ENCODE measurements at regions not wholly inside any gene's neighbourhood (a gene's known extent, or its start where the extent isn't known, plus 50 kb on each side); places are given as distances from the start of the nearest gene placed in this dataset.

- ATAC-seq (ENCODE audit: insufficient read depth, low read depth) (peak; percentile 93), DNase-seq (peak; percentile 47)
- Histone ChIP-seq H3K9me3 (ENCODE audit: insufficient read depth, low read length, severe bottlenecking) (no peaks in the 10 kb centered on the region), H4K20me1 (ENCODE audit: insufficient read depth, low read length) (peaks cover 29% of the 10 kb centered on the region), H3K27me3 (ENCODE audit: insufficient read depth, low read length, poor library complexity) (no peaks in the 10 kb centered on the region), H3K79me2 (ENCODE audit: insufficient read depth, low read length) (peaks cover 81% of the 10 kb centered on the region), H3K36me3 (ENCODE audit: insufficient read depth, low read length) (peaks cover 15% of the 10 kb centered on the region; the same call in 1 of the 2 replicates), H3K4me1 (ENCODE audit: insufficient read depth, low read length) (peaks cover 19% of the 10 kb centered on the region), H2AFZ (ENCODE audit: low read depth, low read length) (no peak overlapping the region), H3K9ac (ENCODE audit: low read depth, low read length) (no peak overlapping the region), H3K4me3 (ENCODE audit: low read depth in 1 of 2, low read length in 2 of 2) (no peak overlapping the region), H3K27ac (ENCODE audit: low read length) (no peak overlapping the region), H3K4me2 (ENCODE audit: insufficient read depth, low read length) (no peak overlapping the region)
- TF ChIP-seq EZH2 (IDR thresholded peaks at IDR 0.05; ENCODE audit: borderline replicate concordance, low read depth, low read length, severe bottlenecking), result no peak
- no peak for TF ChIP-seq CTCF (IDR thresholded peaks at IDR 0.05; ENCODE audit: borderline replicate concordance, extremely low read depth, low read length, poor library complexity, severe bottlenecking)
These were observed 68.2 kb downstream of the FAM217A start for GRCh38 chr6:4010689-4011090.

GRCh38 chr6:4012826-4013225 is 66.1 kb downstream of the FAM217A start:
- peaks cover 29% of the 10 kb centered on the region for H4K20me1 ChIP-seq (ENCODE audit: insufficient read depth, low read length)
- TF ChIP-seq EZH2 (IDR thresholded peaks at IDR 0.05; ENCODE audit: borderline replicate concordance, low read depth, low read length, severe bottlenecking) (no peak), CTCF (IDR thresholded peaks at IDR 0.05; ENCODE audit: borderline replicate concordance, extremely low read depth, low read length, poor library complexity, severe bottlenecking) (no peak)
- H3K4me3 ChIP-seq (ENCODE audit: low read depth in 1 of 2, low read length in 2 of 2), result no peak overlapping the region
- H3K9ac ChIP-seq (ENCODE audit: low read depth, low read length), result no peak overlapping the region
- H3K9me3 ChIP-seq (ENCODE audit: insufficient read depth, low read length, severe bottlenecking), result no peaks in the 10 kb centered on the region
- no peak overlapping the region for H2AFZ ChIP-seq (ENCODE audit: low read depth, low read length)
- DNase-seq (no peak), ATAC-seq (ENCODE audit: insufficient read depth, low read depth) (no peak)
- no peak overlapping the region for H3K4me2 ChIP-seq (ENCODE audit: insufficient read depth, low read length)
- H3K36me3 ChIP-seq (ENCODE audit: insufficient read depth, low read length), result peaks cover 15% of the 10 kb centered on the region; the same call in 1 of the 2 replicates
- H3K27ac ChIP-seq (ENCODE audit: low read length), result no peak overlapping the region
- H3K79me2 ChIP-seq (ENCODE audit: insufficient read depth, low read length), result peaks cover 90% of the 10 kb centered on the region
- H3K4me1 ChIP-seq (ENCODE audit: insufficient read depth, low read length), result peaks cover 36% of the 10 kb centered on the region
- no peaks in the 10 kb centered on the region for H3K27me3 ChIP-seq (ENCODE audit: insufficient read depth, low read length, poor library complexity)

GRCh38 chr6:4017058-4017739 is 61.7 kb downstream of the FAM217A start:
- no peak for DNase-seq
- peak overlapping the region; percentile 79 for H3K4me2 ChIP-seq (ENCODE audit: insufficient read depth, low read length)
- peak overlapping the region; percentile 42 to 75 for H3K4me3 ChIP-seq (ENCODE audit: low read depth in 1 of 2, low read length in 2 of 2)
- H2AFZ ChIP-seq (ENCODE audit: low read depth, low read length), result peak overlapping the region; percentile 77
- peak overlapping the region; percentile 97 for H3K27ac ChIP-seq (ENCODE audit: low read length)
- H3K36me3 ChIP-seq (ENCODE audit: insufficient read depth, low read length), result peaks cover 20% of the 10 kb centered on the region
- H3K9ac ChIP-seq (ENCODE audit: low read depth, low read length), result peak overlapping the region; percentile 83
- TF ChIP-seq EZH2 (IDR thresholded peaks at IDR 0.05; ENCODE audit: borderline replicate concordance, low read depth, low read length, severe bottlenecking), result no peak
- TF ChIP-seq CTCF (IDR thresholded peaks at IDR 0.05; ENCODE audit: borderline replicate concordance, extremely low read depth, low read length, poor library complexity, severe bottlenecking), result no peak
- ATAC-seq (ENCODE audit: insufficient read depth, low read depth), result no peak
- H3K4me1 ChIP-seq (ENCODE audit: insufficient read depth, low read length), result peaks cover 44% of the 10 kb centered on the region
- peaks cover 14% of the 10 kb centered on the region for H4K20me1 ChIP-seq (ENCODE audit: insufficient read depth, low read length)
- H3K9me3 ChIP-seq (ENCODE audit: insufficient read depth, low read length, severe bottlenecking), result no peaks in the 10 kb centered on the region
- no peaks in the 10 kb centered on the region for H3K27me3 ChIP-seq (ENCODE audit: insufficient read depth, low read length, poor library complexity)
- peaks cover 94% of the 10 kb centered on the region for H3K79me2 ChIP-seq (ENCODE audit: insufficient read depth, low read length)

Data from DND-41 (cell line).